Activated naive CD8-positive, alpha-beta T cell treated with anti-CD3 and anti-CD28 coated beads, Interleukin-2, amount 10 ng/mL, durations not matched to agents 7 days and 5 days (primary cell): ENCODE measurements at regions not wholly inside any gene's neighbourhood (a gene's known extent, or its start where the extent isn't known, plus 50 kb on each side); places are given as distances from the start of the nearest gene placed in this dataset.
"Not testable (repeated sequence)": the region's sequence is repeated elsewhere in the genome, so short reads cannot be mapped to it uniquely, and the experiment has no call there.

Source experiments
- ATAC-seq: fragments of 150-1000 bp; cut with Tn5 transposase; one replicate; pipeline ENCODE4 v1.10.0; 2021; ENCODE audit warnings: low read depth, moderate library complexity
- POLR2A ChIA-PET: fragments of 350-600 bp; sonication (Branson Sonifier 250); formaldehyde crosslinking; loops from one replicate; lab custom pipeline; 2021; ENCODE audit warnings: antibody characterized with exemption; lab: Charles Lee
- DNase-seq: peaks from one replicate; pipeline ENCODE4 v3.0.0; 2021
- H3K27ac Mint-ChIP-seq: one replicate; pipeline ENCODE4 v1.8.0; 2022; ENCODE audit warnings: mild to moderate bottlenecking, mixed read lengths
- H3K27me3 Mint-ChIP-seq: one replicate; pipeline ENCODE4 v1.8.0; 2022; ENCODE audit warnings: mild to moderate bottlenecking, moderate library complexity, mixed read lengths
- H3K36me3 Mint-ChIP-seq: one replicate; pipeline ENCODE4 v1.8.0; 2021; ENCODE audit warnings: mild to moderate bottlenecking, mixed read lengths
- H3K4me1 Mint-ChIP-seq: one replicate; pipeline ENCODE4 v1.8.0; 2021; ENCODE audit warnings: mixed read lengths
- H3K4me3 Mint-ChIP-seq: one replicate; pipeline ENCODE4 v1.8.0; 2022; ENCODE audit warnings: mild to moderate bottlenecking, moderate library complexity, mixed read lengths
- H3K9me3 Mint-ChIP-seq: one replicate; pipeline ENCODE4 v1.8.0; 2021; ENCODE audit warnings: mixed read lengths

- ATAC-seq (no peak), DNase-seq (no peak)
- Mint-ChIP-seq H3K36me3 (no peaks in the 10 kb centered on the region), H3K27me3 (peaks cover 16% of the 10 kb centered on the region), H3K4me1 (no peaks in the 10 kb centered on the region), H3K27ac (no peak overlapping the region), H3K9me3 (no peaks in the 10 kb centered on the region), H3K4me3 (no peak overlapping the region)
- POLR2A ChIA-PET, result no interaction called here
These were observed 91.2 kb downstream of the MED10 start for GRCh38 chr5:6287176-6287575.

- no peaks in the 10 kb centered on the region for H3K36me3 Mint-ChIP-seq
- ATAC-seq (no peak), DNase-seq (no peak)
- H3K4me3 Mint-ChIP-seq, result no peak overlapping the region
- POLR2A ChIA-PET, result no interaction called here
- peaks cover 7% of the 10 kb centered on the region for H3K4me1 Mint-ChIP-seq
- no peaks in the 10 kb centered on the region for H3K9me3 Mint-ChIP-seq
- no peak overlapping the region for H3K27ac Mint-ChIP-seq
- H3K27me3 Mint-ChIP-seq, result peaks cover 14% of the 10 kb centered on the region
These were observed 91.9 kb downstream of the MED10 start for GRCh38 chr5:6286404-6286803.

- H3K36me3 Mint-ChIP-seq, H3K4me3 Mint-ChIP-seq, H3K27ac Mint-ChIP-seq, ATAC-seq, H3K9me3 Mint-ChIP-seq, DNase-seq, POLR2A ChIA-PET: not testable (repeated sequence)
- peaks cover 11% of the 10 kb centered on the region for H3K27me3 Mint-ChIP-seq
- peaks cover 12% of the 10 kb centered on the region for H3K4me1 Mint-ChIP-seq
These were observed 93.9 kb downstream of the MED10 start for GRCh38 chr5:6284491-6284890.

- no peak for ATAC-seq
These were observed 96.0 kb downstream of the MED10 start for GRCh38 chr5:6282352-6282751.

GRCh38 chr5:6281818-6282217 lies 96.5 kb downstream of the MED10 start:
- H3K36me3 Mint-ChIP-seq, result no peaks in the 10 kb centered on the region
- H3K4me3 Mint-ChIP-seq, result peak overlapping the region; percentile 35
- no peak for ATAC-seq
- DNase-seq, result no peak
- peaks cover 11% of the 10 kb centered on the region for H3K27me3 Mint-ChIP-seq
- POLR2A ChIA-PET, result no interaction called here
- peaks cover 12% of the 10 kb centered on the region for H3K4me1 Mint-ChIP-seq
- no peak overlapping the region for H3K27ac Mint-ChIP-seq
- H3K9me3 Mint-ChIP-seq, result no peaks in the 10 kb centered on the region

More at GRCh38 chr5:6282352-6282751, 96.0 kb downstream of the MED10 start:
- H3K9me3 Mint-ChIP-seq, result no peaks in the 10 kb centered on the region
- no peak for DNase-seq
- POLR2A ChIA-PET, result no interaction called here
- H3K27me3 Mint-ChIP-seq, result peaks cover 11% of the 10 kb centered on the region
- H3K4me1 Mint-ChIP-seq, result peaks cover 12% of the 10 kb centered on the region
- H3K36me3 Mint-ChIP-seq, result no peaks in the 10 kb centered on the region
- H3K27ac Mint-ChIP-seq, result no peak overlapping the region
- no peak overlapping the region for H3K4me3 Mint-ChIP-seq

- peaks cover 12% of the 10 kb centered on the region for H3K4me1 Mint-ChIP-seq
- no peaks in the 10 kb centered on the region for H3K9me3 Mint-ChIP-seq
- no peak overlapping the region for H3K27ac Mint-ChIP-seq
- POLR2A ChIA-PET, result no interaction called here
- ATAC-seq (no peak), DNase-seq (no peak)
- H3K27me3 Mint-ChIP-seq, result peaks cover 11% of the 10 kb centered on the region
- no peak overlapping the region for H3K4me3 Mint-ChIP-seq
- H3K36me3 Mint-ChIP-seq, result no peaks in the 10 kb centered on the region
These were observed 97.8 kb downstream of the MED10 start for GRCh38 chr5:6280425-6281100.

- Mint-ChIP-seq H3K27me3 (peaks cover 11% of the 10 kb centered on the region), H3K4me1 (peaks cover 12% of the 10 kb centered on the region), H3K9me3 (no peaks in the 10 kb centered on the region), H3K4me3 (no peak overlapping the region), H3K36me3 (no peaks in the 10 kb centered on the region), H3K27ac (no peak overlapping the region)
- no peak for DNase-seq
- POLR2A ChIA-PET, result no interaction called here
- ATAC-seq, result no peak
These were observed 98.7 kb downstream of the MED10 start for GRCh38 chr5:6279607-6280006.

GRCh38 chr5:6274846-6275543 lies 103.4 kb downstream of the MED10 start:
- ATAC-seq (no peak), DNase-seq (no peak)
- no peak overlapping the region for H3K27ac Mint-ChIP-seq
- H3K4me3 Mint-ChIP-seq, result no peak overlapping the region
- POLR2A ChIA-PET, result no interaction called here
- no peaks in the 10 kb centered on the region for H3K36me3 Mint-ChIP-seq
- H3K9me3 Mint-ChIP-seq, result no peaks in the 10 kb centered on the region
- H3K4me1 Mint-ChIP-seq, result no peaks in the 10 kb centered on the region
- no peaks in the 10 kb centered on the region for H3K27me3 Mint-ChIP-seq

- H3K27me3 Mint-ChIP-seq, result no peaks in the 10 kb centered on the region
- H3K4me3 Mint-ChIP-seq, result no peak overlapping the region
- POLR2A ChIA-PET, result no interaction called here
- DNase-seq, result no peak
- H3K9me3 Mint-ChIP-seq, result no peaks in the 10 kb centered on the region
- H3K4me1 Mint-ChIP-seq, result no peaks in the 10 kb centered on the region
- no peaks in the 10 kb centered on the region for H3K36me3 Mint-ChIP-seq
- ATAC-seq, result no peak
- no peak overlapping the region for H3K27ac Mint-ChIP-seq
These were observed 104.6 kb downstream of the MED10 start for GRCh38 chr5:6273749-6274148.

- no peak overlapping the region for H3K27ac Mint-ChIP-seq
- H3K27me3 Mint-ChIP-seq, result no peaks in the 10 kb centered on the region
- no peaks in the 10 kb centered on the region for H3K9me3 Mint-ChIP-seq
- DNase-seq, result no peak
- H3K4me3 Mint-ChIP-seq, result no peak overlapping the region
- POLR2A ChIA-PET, result no interaction called here
- no peaks in the 10 kb centered on the region for H3K4me1 Mint-ChIP-seq
- H3K36me3 Mint-ChIP-seq, result no peaks in the 10 kb centered on the region
- ATAC-seq, result no peak
These were observed 105.1 kb downstream of the MED10 start for GRCh38 chr5:6273090-6273735.

- POLR2A ChIA-PET, result no interaction called here
- Mint-ChIP-seq H3K4me1 (no peaks in the 10 kb centered on the region), H3K36me3 (no peaks in the 10 kb centered on the region), H3K4me3 (no peak overlapping the region), H3K27ac (no peak overlapping the region), H3K27me3 (peaks cover 2% of the 10 kb centered on the region), H3K9me3 (peaks cover 2% of the 10 kb centered on the region)
- DNase-seq (no peak), ATAC-seq (no peak)
These were observed 108.4 kb downstream of the MED10 start for GRCh38 chr5:6269925-6270324.

- H3K9me3 Mint-ChIP-seq, result peaks cover 2% of the 10 kb centered on the region
- POLR2A ChIA-PET, result no interaction called here
- no peaks in the 10 kb centered on the region for H3K4me1 Mint-ChIP-seq
- no peak overlapping the region for H3K4me3 Mint-ChIP-seq
- no peaks in the 10 kb centered on the region for H3K36me3 Mint-ChIP-seq
- DNase-seq (no peak), ATAC-seq (no peak)
- H3K27ac Mint-ChIP-seq, result no peak overlapping the region
- peaks cover 4% of the 10 kb centered on the region for H3K27me3 Mint-ChIP-seq
These were observed 111.6 kb downstream of the MED10 start for GRCh38 chr5:6266671-6267197.

- Mint-ChIP-seq H3K9me3 (peaks cover 2% of the 10 kb centered on the region), H3K36me3 (no peaks in the 10 kb centered on the region), H3K4me3 (no peak overlapping the region), H3K27ac (no peak overlapping the region), H3K27me3 (peaks cover 4% of the 10 kb centered on the region), H3K4me1 (no peaks in the 10 kb centered on the region)
- ATAC-seq (no peak), DNase-seq (no peak)
- POLR2A ChIA-PET, result no interaction called here
These were observed 114.0 kb downstream of the MED10 start for GRCh38 chr5:6264394-6264793.
